Keratinocyte (primary cell): ENCODE measurements at regions not wholly inside any gene's neighbourhood (a gene's known extent, or its start where the extent isn't known, plus 50 kb on each side); places are given as distances from the start of the nearest gene placed in this dataset.

Experiments used
- DNase-seq: peaks from one replicate; pipeline ENCODE4 v3.0.0-alpha.2; 2011; ENCODE audit warnings: low read depth, missing footprints, low spot score
- FAIRE-seq: peaks from 2 replicates; lab custom pipeline; 2011; peaks lifted over from hg19 to GRCh38; lab: Jason Lieb, UNC
- H2AFZ ChIP-seq: 2 replicates; pipeline ENCODE4 v1.6.0; 2012; ENCODE audit warnings: low read length, control low read depth, inconsistent platforms; ENCODE audit not compliant: control insufficient read depth
- H3K27ac ChIP-seq: 2 replicates; pipeline ENCODE4 v1.5.1; 2011; ENCODE audit warnings: low read length; ENCODE audit not compliant: control insufficient read depth, insufficient read depth
- H3K27me3 ChIP-seq: 3 replicates; pipeline ENCODE4 v1.6.0; 2011; ENCODE audit warnings: low read length; ENCODE audit not compliant: control insufficient read depth, insufficient read depth; ENCODE audit errors: extremely low read depth
- H3K36me3 ChIP-seq, 2 experiments: 2 replicates in 1 of 2; 3 replicates in 1 of 2; pipeline ENCODE4 v1.5.1; 2011; ENCODE audit warnings: low read length in 2 of 2, mild to moderate bottlenecking in 1 of 2; ENCODE audit not compliant: control insufficient read depth in 2 of 2, insufficient read depth in 2 of 2; ENCODE audit errors: extremely low read depth in 1 of 2
- H3K4me1 ChIP-seq: 3 replicates; pipeline ENCODE4 v1.5.1; 2011; ENCODE audit warnings: low read length; ENCODE audit not compliant: control insufficient read depth, insufficient read depth; ENCODE audit errors: extremely low read depth
- H3K4me2 ChIP-seq: 3 replicates; pipeline ENCODE4 v1.6.0; 2011; ENCODE audit warnings: low read depth, low read length; ENCODE audit not compliant: control insufficient read depth, insufficient read depth; ENCODE audit errors: extremely low read depth
- H3K4me3 ChIP-seq, 3 experiments: fragments of 200-600 bp in 1 of 3; sonication (generic) in 1 of 3; 2 replicates in 2 of 3; 3 replicates in 1 of 3; pipeline ENCODE4 v1.5.1; 2011 to 2016; ENCODE audit warnings: low read length in 3 of 3, mild to moderate bottlenecking in 3 of 3, control low read depth in 2 of 3, inconsistent platforms in 1 of 3, low read depth in 1 of 3, mixed read lengths in 1 of 3, mixed run types in 1 of 3, moderate library complexity in 1 of 3; ENCODE audit not compliant: control insufficient read depth in 2 of 3, insufficient read depth in 2 of 3; ENCODE audit errors: extremely low read depth in 1 of 3
- H3K79me2 ChIP-seq: 2 replicates; pipeline ENCODE4 v1.6.0; 2012; ENCODE audit warnings: low read length; ENCODE audit not compliant: control insufficient read depth, insufficient read depth
- H3K9ac ChIP-seq: 3 replicates; pipeline ENCODE4 v1.6.0; 2011; ENCODE audit warnings: low read length; ENCODE audit not compliant: control insufficient read depth, insufficient read depth; ENCODE audit errors: extremely low read depth
- H3K9me1 ChIP-seq: 3 replicates; pipeline ENCODE4 v1.6.0; 2011; ENCODE audit warnings: low read length; ENCODE audit not compliant: control insufficient read depth, insufficient read depth; ENCODE audit errors: extremely low read depth
- H3K9me3 ChIP-seq: 2 replicates; pipeline ENCODE4 v1.5.1; 2012; ENCODE audit warnings: low read depth, low read length; ENCODE audit not compliant: control insufficient read depth
- H4K20me1 ChIP-seq: 3 replicates; pipeline ENCODE4 v1.6.0; 2011; ENCODE audit warnings: low read length; ENCODE audit not compliant: control insufficient read depth, insufficient read depth; ENCODE audit errors: extremely low read depth
- CTCF ChIP-seq, 3 experiments: IDR thresholded peaks in 1 of 3; conservative IDR thresholded peaks in 1 of 3; optimal IDR thresholded peaks in 1 of 3; 2 replicates in 2 of 3; 3 replicates in 1 of 3; pipeline versions ENCODE3 to v1.5.1; 2011; ENCODE audit warnings: low read length in 3 of 3, mild to moderate bottlenecking in 3 of 3, moderate library complexity in 2 of 3, control low read depth in 1 of 3, inconsistent platforms in 1 of 3; ENCODE audit not compliant: insufficient read depth in 2 of 3; ENCODE audit errors: extremely low read depth in 1 of 3
- EZH2 ChIP-seq: IDR thresholded peaks from one replicate; pipeline ENCODE4 v1.6.1; 2012; ENCODE audit warnings: inconsistent platforms, mild to moderate bottlenecking, low read length, moderate library complexity
- dilution Hi-C: fragments of 300-500 bp; cut with MboI; formaldehyde crosslinking; loops from one replicate; pipeline ENCODE4 v1.7.0; 2020; ENCODE audit warnings: low sequenced_read_pairs; ENCODE audit not compliant: extremely low pct_ligation_motif_present

GRCh38 chr13:104491916-104492315 is 1425.7 kb upstream of the SLC10A2 start:
- TF ChIP-seq CTCF (optimal IDR thresholded peaks at IDR 0.05 in 1 of 3, IDR thresholded peaks at IDR 0.05 in 1 of 3, conservative IDR thresholded peaks at IDR 0.05 in 1 of 3; ENCODE audit: extremely low read depth in 1 of 3, insufficient read depth in 2 of 3, low read length in 3 of 3) (no peak), EZH2 (no peak)
- DNase-seq (no peak), FAIRE-seq (no peak)

DNA sequence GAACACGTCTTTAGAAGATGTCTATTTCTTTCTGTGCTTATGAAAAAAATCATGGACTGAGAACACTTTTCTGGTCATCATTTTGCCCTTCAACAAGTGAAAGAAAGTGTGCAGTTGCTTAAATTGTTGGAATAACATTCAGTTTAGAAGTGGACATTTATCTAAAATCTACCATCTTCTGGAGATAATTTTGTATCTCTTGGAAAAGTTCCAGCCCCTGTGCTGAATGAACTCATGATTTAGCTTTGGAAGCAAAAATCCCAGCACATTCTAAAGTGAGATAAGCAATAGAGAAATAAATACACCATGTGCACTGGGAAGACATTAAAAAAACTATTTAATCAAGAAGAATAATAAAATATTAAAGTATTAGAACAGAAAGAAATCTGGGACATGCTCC is 1420.8 kb upstream of the SLC10A2 start:
- H3K9me3 ChIP-seq, result peaks cover 2% of the 10 kb centered on the region
- no peaks in the 10 kb centered on the region for H3K4me1 ChIP-seq
- no peaks in the 10 kb centered on the region for H4K20me1 ChIP-seq
- H3K79me2 ChIP-seq, result no peaks in the 10 kb centered on the region
- FAIRE-seq (no peak), DNase-seq (no peak)
- no peak overlapping the region for H3K27ac ChIP-seq
- H3K9me1 ChIP-seq, result no peaks in the 10 kb centered on the region
- H3K4me3 ChIP-seq, result no peak overlapping the region
- no peaks in the 10 kb centered on the region for H3K36me3 ChIP-seq
- H2AFZ ChIP-seq, result no peak overlapping the region
- no peak overlapping the region for H3K4me2 ChIP-seq
- no peaks in the 10 kb centered on the region for H3K27me3 ChIP-seq
- TF ChIP-seq CTCF (optimal IDR thresholded peaks at IDR 0.05 in 1 of 3, IDR thresholded peaks at IDR 0.05 in 1 of 3, conservative IDR thresholded peaks at IDR 0.05 in 1 of 3; ENCODE audit: extremely low read depth in 1 of 3, insufficient read depth in 2 of 3, low read length in 3 of 3) (no peak), EZH2 (no peak)
- dilution Hi-C loops, result no loop called here
- no peak overlapping the region for H3K9ac ChIP-seq

More at GRCh38 chr13:104491916-104492315, 1425.7 kb upstream of the SLC10A2 start:
- H3K79me2 ChIP-seq, result no peaks in the 10 kb centered on the region
- no peaks in the 10 kb centered on the region for H3K9me1 ChIP-seq
- no peak overlapping the region for H2AFZ ChIP-seq
- H4K20me1 ChIP-seq, result no peaks in the 10 kb centered on the region
- H3K27me3 ChIP-seq, result no peaks in the 10 kb centered on the region
- no peak overlapping the region for H3K27ac ChIP-seq
- H3K4me2 ChIP-seq, result no peak overlapping the region
- H3K36me3 ChIP-seq, result no peaks in the 10 kb centered on the region
- dilution Hi-C loops, result no loop called here
- H3K4me3 ChIP-seq, result no peak overlapping the region
- H3K9ac ChIP-seq, result no peak overlapping the region
- no peaks in the 10 kb centered on the region for H3K4me1 ChIP-seq
- H3K9me3 ChIP-seq, result no peaks in the 10 kb centered on the region
